OCI-LY1 (cell line): ENCODE measurements at regions not wholly inside any gene's neighbourhood (a gene's known extent, or its start where the extent isn't known, plus 50 kb on each side); places are given as distances from the start of the nearest gene placed in this dataset.

Source experiments
- H2AFZ ChIP-seq: fragments of 200-600 bp; sonication (generic), shearing (Covaris generic); 2 replicates; pipeline ENCODE4 v1.6.0; 2014; ENCODE audit warnings: antibody characterized with exemption, mild to moderate bottlenecking, low read length
- H3F3A ChIP-seq: fragments of 200-600 bp; sonication (generic), shearing (Covaris generic); 2 replicates; pipeline ENCODE4 v1.6.0; 2014; ENCODE audit warnings: mild to moderate bottlenecking, antibody characterized with exemption, low read length, moderate library complexity; ENCODE audit not compliant: insufficient read depth
- H3K27ac ChIP-seq: fragments of 200-600 bp; sonication (generic); 2 replicates; pipeline ENCODE4 v1.5.1; 2014; ENCODE audit warnings: low read length, mixed run types, mild to moderate bottlenecking, low read depth; ENCODE audit not compliant: poor library complexity, severe bottlenecking
- H3K27me3 ChIP-seq: fragments of 200-600 bp; sonication (generic); 2 replicates; pipeline ENCODE4 v1.6.0; 2014; ENCODE audit warnings: antibody characterized with exemption, mild to moderate bottlenecking, low read length, moderate library complexity; ENCODE audit not compliant: insufficient read depth
- H3K36me3 ChIP-seq: fragments of 200-600 bp; sonication (generic); 2 replicates; pipeline ENCODE4 v1.6.1; 2014; ENCODE audit warnings: mild to moderate bottlenecking, antibody characterized with exemption, low read length, moderate library complexity, mixed read lengths; ENCODE audit not compliant: insufficient read depth
- H3K4me1 ChIP-seq: fragments of 200-600 bp; sonication (generic); 2 replicates; pipeline ENCODE4 v1.5.1; 2014; ENCODE audit warnings: mild to moderate bottlenecking, low read length, moderate library complexity; ENCODE audit not compliant: insufficient read depth, severe bottlenecking
- H3K4me2 ChIP-seq: fragments of 200-600 bp; sonication (generic), shearing (Covaris generic); 2 replicates; pipeline ENCODE4 v1.6.1; 2014; ENCODE audit warnings: low read length
- H3K4me3 ChIP-seq: fragments of 200-600 bp; sonication (generic); 2 replicates; pipeline ENCODE4 v1.5.1; 2014; ENCODE audit warnings: low read length, low read depth, mild to moderate bottlenecking, mixed read lengths; ENCODE audit not compliant: poor library complexity, severe bottlenecking
- H3K79me2 ChIP-seq: fragments of 200-600 bp; shearing (Covaris generic); 2 replicates; pipeline ENCODE4 v1.6.1; 2016; ENCODE audit warnings: mixed run types, low read length, mixed read lengths; ENCODE audit not compliant: insufficient read depth
- H3K9ac ChIP-seq: fragments of 200-600 bp; sonication (generic), shearing (Covaris generic); 2 replicates; pipeline ENCODE4 v1.6.1; 2014; ENCODE audit warnings: mild to moderate bottlenecking, low read length, mixed read lengths
- H3K9me2 ChIP-seq: fragments of 200-600 bp; sonication (generic), shearing (Covaris generic); 2 replicates; pipeline ENCODE4 v1.6.1; 2014; ENCODE audit warnings: low read depth, mild to moderate bottlenecking, low read length, mixed read lengths
- H3K9me3 ChIP-seq: fragments of 200-600 bp; shearing (Covaris generic); 2 replicates; pipeline ENCODE4 v1.6.1; 2014; ENCODE audit warnings: low read length, mixed read lengths
- H4K20me1 ChIP-seq: fragments of 200-600 bp; sonication (generic), shearing (Covaris generic); 2 replicates; pipeline ENCODE4 v1.6.0; 2016; ENCODE audit warnings: mild to moderate bottlenecking, low read length; ENCODE audit not compliant: insufficient read depth
- EZH2 ChIP-seq: fragments of 200-600 bp; sonication (generic), shearing (Covaris generic); IDR thresholded peaks from 2 replicates; pipeline ENCODE4 v1.8.0; 2017; ENCODE audit warnings: borderline replicate concordance, mixed run types, mild to moderate bottlenecking, antibody characterized with exemption, low read length, moderate library complexity, mixed read lengths
- TF ChIP-seq, protein P1 (sequence below): fragments of 200-600 bp; sonication (generic), shearing (Covaris generic); IDR thresholded peaks from 2 replicates; pipeline ENCODE4 v1.5.1; 2017; ENCODE audit warnings: mild to moderate bottlenecking, antibody characterized with exemption, low read length, moderate library complexity, mixed read lengths

DNA sequence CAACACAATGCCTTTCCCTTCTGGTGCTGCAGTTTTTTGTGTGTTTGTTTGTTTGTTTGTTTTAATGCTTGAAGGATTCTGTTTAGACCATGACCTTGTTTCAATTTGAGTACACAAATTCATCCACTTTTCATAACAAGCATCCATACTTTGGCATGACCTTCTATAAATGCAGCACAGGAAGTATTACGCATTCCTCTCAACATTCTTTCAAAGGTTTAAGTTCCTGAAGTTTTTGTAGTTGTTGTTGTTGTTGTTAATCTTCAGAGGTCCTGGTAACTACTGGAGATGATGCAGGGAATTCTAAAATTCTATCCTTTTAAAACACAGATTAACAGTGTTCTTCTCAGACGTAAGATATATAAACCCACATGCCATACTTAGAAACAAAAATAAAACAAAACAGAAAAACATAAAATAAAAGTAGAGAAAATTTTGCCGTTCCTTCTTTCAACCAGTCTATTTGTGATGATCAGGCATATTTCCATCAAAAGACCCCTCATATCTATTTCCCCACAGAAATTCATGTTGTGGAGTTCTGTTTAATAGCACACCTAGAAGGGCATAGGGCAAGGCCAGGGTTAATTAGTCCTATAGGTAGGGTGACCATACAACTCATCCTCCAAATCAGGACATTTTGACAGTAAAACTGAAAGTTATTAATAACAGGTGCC is 529.9 kb downstream of the NOVA1 start:
- Histone ChIP-seq H3K79me2 (no peaks in the 10 kb centered on the region), H3K4me3 (no peak overlapping the region), H3K9ac (no peak overlapping the region), H3K4me2 (no peak overlapping the region), H3K4me1 (no peaks in the 10 kb centered on the region), H3F3A (no peaks in the 10 kb centered on the region), H2AFZ (no peak overlapping the region), H4K20me1 (no peaks in the 10 kb centered on the region), H3K36me3 (no peaks in the 10 kb centered on the region), H3K27ac (no peak overlapping the region), H3K9me2 (no peaks in the 10 kb centered on the region), H3K27me3 (no peaks in the 10 kb centered on the region), H3K9me3 (no peaks in the 10 kb centered on the region)
- no peak for TF ChIP-seq EZH2
- TF ChIP-seq, protein P1, sequence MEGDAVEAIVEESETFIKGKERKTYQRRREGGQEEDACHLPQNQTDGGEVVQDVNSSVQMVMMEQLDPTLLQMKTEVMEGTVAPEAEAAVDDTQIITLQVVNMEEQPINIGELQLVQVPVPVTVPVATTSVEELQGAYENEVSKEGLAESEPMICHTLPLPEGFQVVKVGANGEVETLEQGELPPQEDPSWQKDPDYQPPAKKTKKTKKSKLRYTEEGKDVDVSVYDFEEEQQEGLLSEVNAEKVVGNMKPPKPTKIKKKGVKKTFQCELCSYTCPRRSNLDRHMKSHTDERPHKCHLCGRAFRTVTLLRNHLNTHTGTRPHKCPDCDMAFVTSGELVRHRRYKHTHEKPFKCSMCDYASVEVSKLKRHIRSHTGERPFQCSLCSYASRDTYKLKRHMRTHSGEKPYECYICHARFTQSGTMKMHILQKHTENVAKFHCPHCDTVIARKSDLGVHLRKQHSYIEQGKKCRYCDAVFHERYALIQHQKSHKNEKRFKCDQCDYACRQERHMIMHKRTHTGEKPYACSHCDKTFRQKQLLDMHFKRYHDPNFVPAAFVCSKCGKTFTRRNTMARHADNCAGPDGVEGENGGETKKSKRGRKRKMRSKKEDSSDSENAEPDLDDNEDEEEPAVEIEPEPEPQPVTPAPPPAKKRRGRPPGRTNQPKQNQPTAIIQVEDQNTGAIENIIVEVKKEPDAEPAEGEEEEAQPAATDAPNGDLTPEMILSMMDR = no peak

DNA sequence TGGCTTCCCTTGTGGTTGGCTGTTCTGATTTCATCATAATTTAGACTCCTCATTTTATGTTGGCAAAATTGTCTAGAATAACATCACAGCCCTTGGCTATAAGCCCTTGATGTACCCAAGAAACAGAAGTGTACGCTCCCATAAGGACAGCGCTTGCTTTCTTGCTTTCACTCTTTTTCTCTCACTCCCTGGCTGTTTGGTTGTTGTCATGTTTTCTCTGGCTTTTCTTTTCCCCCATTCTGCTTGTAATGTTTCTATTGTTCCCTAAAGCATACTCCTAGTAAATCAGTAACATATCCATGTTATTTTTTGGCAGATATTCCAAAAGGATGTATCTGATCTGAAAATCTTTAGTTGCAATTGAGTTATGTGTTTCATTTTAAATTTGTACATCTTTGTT is 530.5 kb downstream of the NOVA1 start:
- no peak overlapping the region for H2AFZ ChIP-seq
- TF ChIP-seq, protein P1 = no peak
- TF ChIP-seq EZH2 = no peak
- no peaks in the 10 kb centered on the region for H3K9me3 ChIP-seq
- no peaks in the 10 kb centered on the region for H3K79me2 ChIP-seq
- H3K4me1 ChIP-seq = no peaks in the 10 kb centered on the region
- no peak overlapping the region for H3K4me2 ChIP-seq
- H3K36me3 ChIP-seq = no peaks in the 10 kb centered on the region
- no peaks in the 10 kb centered on the region for H4K20me1 ChIP-seq
- H3K9ac ChIP-seq = no peak overlapping the region
- H3F3A ChIP-seq = no peaks in the 10 kb centered on the region
- no peaks in the 10 kb centered on the region for H3K9me2 ChIP-seq
- H3K27ac ChIP-seq = no peak overlapping the region
- no peak overlapping the region for H3K4me3 ChIP-seq
- H3K27me3 ChIP-seq = no peaks in the 10 kb centered on the region

DNA sequence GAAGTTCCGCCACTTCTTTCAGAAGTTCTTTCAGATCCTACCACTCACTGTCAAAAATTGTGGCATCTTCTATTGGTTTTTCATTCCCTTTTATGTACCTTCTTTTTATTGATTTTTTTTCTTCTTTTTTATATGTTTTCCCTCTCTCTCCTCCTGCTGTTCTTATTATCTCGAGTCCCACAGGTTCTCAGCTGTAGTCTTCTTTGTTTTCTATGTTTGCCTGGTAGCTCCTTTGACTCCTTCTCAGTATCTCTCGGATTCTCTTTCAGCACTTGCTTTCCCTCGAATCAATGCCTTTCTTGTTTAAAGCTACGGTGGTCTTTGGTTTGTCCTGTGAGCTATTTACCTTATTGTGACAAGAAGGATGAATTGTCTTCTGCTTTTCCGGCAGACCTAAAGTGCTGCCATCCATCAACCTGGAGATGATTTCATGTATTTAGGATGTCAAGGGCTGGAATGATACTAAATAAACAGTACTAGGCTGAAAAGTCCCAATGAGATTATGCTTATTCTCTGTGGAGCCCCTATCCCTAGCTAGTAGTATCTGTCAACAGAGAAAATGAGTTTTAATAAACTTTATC is 541.7 kb downstream of the NOVA1 start:
- no peak overlapping the region for H3K27ac ChIP-seq
- no peak overlapping the region for H2AFZ ChIP-seq
- H3K9me3 ChIP-seq = no peaks in the 10 kb centered on the region
- TF ChIP-seq, protein P1 = no peak
- no peak for TF ChIP-seq EZH2
- no peak overlapping the region for H3K4me3 ChIP-seq
- no peak overlapping the region for H3K9ac ChIP-seq
- H3K4me2 ChIP-seq = no peak overlapping the region
- H3K79me2 ChIP-seq = no peaks in the 10 kb centered on the region
- no peaks in the 10 kb centered on the region for H4K20me1 ChIP-seq
- no peaks in the 10 kb centered on the region for H3F3A ChIP-seq
- no peaks in the 10 kb centered on the region for H3K36me3 ChIP-seq
- no peaks in the 10 kb centered on the region for H3K4me1 ChIP-seq
- H3K27me3 ChIP-seq = no peaks in the 10 kb centered on the region
- H3K9me2 ChIP-seq = no peaks in the 10 kb centered on the region
